OCI-LY1 (cell line): ENCODE measurements at regions not wholly inside any gene's neighbourhood (a gene's known extent, or its start where the extent isn't known, plus 50 kb on each side); places are given as distances from the start of the nearest gene placed in this dataset.

Experiments
- EZH2 ChIP-seq: fragments of 200-600 bp; sonication (generic), shearing (Covaris generic); IDR thresholded peaks from 2 replicates; pipeline ENCODE4 v1.8.0; 2017; ENCODE audit warnings: borderline replicate concordance, mixed run types, mild to moderate bottlenecking, antibody characterized with exemption, low read length, moderate library complexity, mixed read lengths
- TF ChIP-seq, protein P1 (sequence below): fragments of 200-600 bp; sonication (generic), shearing (Covaris generic); IDR thresholded peaks from 2 replicates; pipeline ENCODE4 v1.5.1; 2017; ENCODE audit warnings: mild to moderate bottlenecking, antibody characterized with exemption, low read length, moderate library complexity, mixed read lengths

DNA sequence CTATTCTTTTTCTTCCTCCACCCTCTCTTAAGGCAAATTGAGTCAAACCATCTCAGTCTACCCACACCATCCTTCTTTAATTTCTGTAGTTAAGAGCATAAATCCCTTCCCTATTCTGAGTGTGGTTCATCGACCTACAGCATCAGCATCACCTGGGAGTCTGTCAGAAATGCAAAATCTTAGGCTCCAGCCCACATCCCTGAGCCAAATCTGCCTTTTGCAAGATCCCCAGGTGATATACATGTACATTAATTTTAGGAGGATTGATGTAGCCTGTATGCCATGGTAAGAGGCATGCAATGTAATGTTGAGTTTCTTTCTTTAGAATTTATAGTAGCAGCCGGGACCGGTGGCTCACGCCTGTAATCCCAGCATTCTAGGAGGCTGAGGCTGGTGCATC lies 151.7 kb upstream of the TNP1 start:
- TF ChIP-seq, protein P1, sequence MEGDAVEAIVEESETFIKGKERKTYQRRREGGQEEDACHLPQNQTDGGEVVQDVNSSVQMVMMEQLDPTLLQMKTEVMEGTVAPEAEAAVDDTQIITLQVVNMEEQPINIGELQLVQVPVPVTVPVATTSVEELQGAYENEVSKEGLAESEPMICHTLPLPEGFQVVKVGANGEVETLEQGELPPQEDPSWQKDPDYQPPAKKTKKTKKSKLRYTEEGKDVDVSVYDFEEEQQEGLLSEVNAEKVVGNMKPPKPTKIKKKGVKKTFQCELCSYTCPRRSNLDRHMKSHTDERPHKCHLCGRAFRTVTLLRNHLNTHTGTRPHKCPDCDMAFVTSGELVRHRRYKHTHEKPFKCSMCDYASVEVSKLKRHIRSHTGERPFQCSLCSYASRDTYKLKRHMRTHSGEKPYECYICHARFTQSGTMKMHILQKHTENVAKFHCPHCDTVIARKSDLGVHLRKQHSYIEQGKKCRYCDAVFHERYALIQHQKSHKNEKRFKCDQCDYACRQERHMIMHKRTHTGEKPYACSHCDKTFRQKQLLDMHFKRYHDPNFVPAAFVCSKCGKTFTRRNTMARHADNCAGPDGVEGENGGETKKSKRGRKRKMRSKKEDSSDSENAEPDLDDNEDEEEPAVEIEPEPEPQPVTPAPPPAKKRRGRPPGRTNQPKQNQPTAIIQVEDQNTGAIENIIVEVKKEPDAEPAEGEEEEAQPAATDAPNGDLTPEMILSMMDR: no peak
- no peak for TF ChIP-seq EZH2
